Activated T-cell treated with anti-CD3 and anti-CD28 coated beads, Interleukin-2, amount 50 U/mL, for 1 hour (primary cell): ENCODE measurements at regions not wholly inside any gene's neighbourhood (a gene's known extent, or its start where the extent isn't known, plus 50 kb on each side); places are given as distances from the start of the nearest gene placed in this dataset.

ENCODE experiments used
- DNase-seq: peaks from one replicate; pipeline ENCODE4 v3.0.0-alpha.2; 2020

- no peak for DNase-seq
These were observed 430.1 kb downstream of the ANKRD50 start for GRCh38 chr4:124282301-124282898.

- no peak for DNase-seq
These were observed 423.6 kb downstream of the ANKRD50 start for GRCh38 chr4:124288706-124289486.

- no peak for DNase-seq
These were observed 421.9 kb downstream of the ANKRD50 start for GRCh38 chr4:124290678-124291077.

- no peak for DNase-seq
These were observed 417.1 kb downstream of the ANKRD50 start for GRCh38 chr4:124295413-124295812.

GRCh38 chr4:124304941-124305340 lies 407.6 kb downstream of the ANKRD50 start:
- DNase-seq, result no peak

- DNase-seq, result no peak
These were observed 406.2 kb downstream of the ANKRD50 start for GRCh38 chr4:124306352-124306751.

GRCh38 chr4:124307143-124307542 lies 405.4 kb downstream of the ANKRD50 start:
- no peak for DNase-seq

GRCh38 chr4:124318292-124318691 lies 394.2 kb downstream of the ANKRD50 start:
- DNase-seq, result no peak

- DNase-seq, result no peak
These were observed 391.2 kb downstream of the ANKRD50 start for GRCh38 chr4:124321364-124321763.

GRCh38 chr4:124322234-124323065 lies 390.1 kb downstream of the ANKRD50 start:
- no peak for DNase-seq

- DNase-seq, result no peak
These were observed 386.8 kb downstream of the ANKRD50 start for GRCh38 chr4:124325690-124326089.

GRCh38 chr4:124329134-124329533 lies 383.4 kb downstream of the ANKRD50 start:
- DNase-seq, result no peak

GRCh38 chr4:124330045-124330444 lies 382.5 kb downstream of the ANKRD50 start:
- DNase-seq, result no peak

GRCh38 chr4:124331781-124332180 lies 380.8 kb downstream of the ANKRD50 start:
- no peak for DNase-seq

- DNase-seq, result no peak
These were observed 379.1 kb downstream of the ANKRD50 start for GRCh38 chr4:124333466-124333865.

GRCh38 chr4:124334119-124334518 lies 378.4 kb downstream of the ANKRD50 start:
- DNase-seq, result no peak

GRCh38 chr4:124337874-124338273 lies 374.7 kb downstream of the ANKRD50 start:
- DNase-seq, result no peak

- DNase-seq, result no peak
These were observed 368.8 kb downstream of the ANKRD50 start for GRCh38 chr4:124343661-124344171.

GRCh38 chr4:124372916-124373315 lies 339.6 kb downstream of the ANKRD50 start:
- DNase-seq, result no peak

GRCh38 chr4:124386163-124386562 lies 326.4 kb downstream of the ANKRD50 start:
- DNase-seq, result no peak

GRCh38 chr4:124386648-124387047 lies 325.9 kb downstream of the ANKRD50 start:
- no peak for DNase-seq

GRCh38 chr4:124389591-124389990 lies 322.9 kb downstream of the ANKRD50 start:
- DNase-seq, result no peak

GRCh38 chr4:124390861-124391260 lies 321.7 kb downstream of the ANKRD50 start:
- DNase-seq, result no peak

GRCh38 chr4:124396333-124396732 lies 316.2 kb downstream of the ANKRD50 start:
- no peak for DNase-seq
